ENCODE measurements at regions not wholly inside any gene's neighbourhood (a gene's known extent, or its start where the extent isn't known, plus 50 kb on each side); places are given as distances from the start of the nearest gene placed in this dataset.

GRCh38 chr4:116796022-116796421, 289.4 kb downstream of the TRAM1L1 start:
- H3K9me2 ChIP-seq = no peaks in the 10 kb centered on the region
- H4K20me1 ChIP-seq (ENCODE audit: insufficient read depth) = no peaks in the 10 kb centered on the region
- no peaks in the 10 kb centered on the region for H3F3A ChIP-seq (replicated peaks; ENCODE audit: insufficient read depth)
- no peak overlapping the region for H3K9ac ChIP-seq
- TF ChIP-seq SIN3A (IDR thresholded peaks at IDR 0.05; ENCODE audit: borderline replicate concordance, low read depth, low read length) (no peak), FOSL2 (IDR thresholded peaks at IDR 0.05; ENCODE audit: borderline replicate concordance, low read depth) (no peak), JUND (IDR thresholded peaks at IDR 0.05) (no peak), USF2 (IDR thresholded peaks at IDR 0.05; ENCODE audit: borderline replicate concordance, low read depth, low read length) (no peak), EZH2phosphoT487 (IDR thresholded peaks at IDR 0.05; ENCODE audit: borderline replicate concordance, low read depth) (no peak), MEF2A (IDR thresholded peaks at IDR 0.05; ENCODE audit: borderline replicate concordance, low read depth) (no peak), POLR2AphosphoS5 (IDR thresholded peaks at IDR 0.05; ENCODE audit: low read depth, low read length) (no peak), ELF1 (IDR thresholded peaks at IDR 0.05) (no peak), RFX5 (IDR thresholded peaks at IDR 0.05; ENCODE audit: low read length) (no peak), TAF1 (IDR thresholded peaks at IDR 0.05; ENCODE audit: borderline replicate concordance, low read depth, low read length) (no peak), CTCF (IDR thresholded peaks at IDR 0.05) (no peak), RXRA (IDR thresholded peaks at IDR 0.05; ENCODE audit: borderline replicate concordance, low read depth) (no peak)
- H3K36me3 ChIP-seq (replicated peaks in 1 of 2; ENCODE audit: control insufficient read depth in 1 of 2, insufficient read depth in 2 of 2, low read length in 1 of 2) = no peaks in the 10 kb centered on the region
- CTCF ChIA-PET = no interaction called here
- no peak overlapping the region for H3K4me2 ChIP-seq
- no peak overlapping the region for H3K27ac ChIP-seq (ENCODE audit: low read depth in 2 of 2, low read length in 1 of 2)
- H3K9me3 ChIP-seq = no peaks in the 10 kb centered on the region
- POLR2A ChIA-PET = no interaction called here
- H2AFZ ChIP-seq (ENCODE audit: low read depth) = no peak overlapping the region
- no peaks in the 10 kb centered on the region for H3K79me2 ChIP-seq (ENCODE audit: insufficient read depth)
- H3K4me1 ChIP-seq (ENCODE audit: control insufficient read depth in 1 of 2, insufficient read depth in 2 of 2, low read depth in 1 of 2, low read length in 1 of 2) = no peaks in the 10 kb centered on the region
- 47% methylated on average over 2 of the region's 2 CpGs for WGBS (ENCODE audit: low lambda C conversion rate)
- H3K27me3 ChIP-seq (ENCODE audit: insufficient read depth) = no peaks in the 10 kb centered on the region
- H3K4me3 ChIP-seq (ENCODE audit: low read depth in 2 of 2, low read length in 1 of 2) = no peak overlapping the region
- DNase-seq = no peak

- Histone ChIP-seq H2AFZ (ENCODE audit: low read depth) (no peak overlapping the region), H3K36me3 (replicated peaks in 1 of 2; ENCODE audit: control insufficient read depth in 1 of 2, insufficient read depth in 2 of 2, low read length in 1 of 2) (no peaks in the 10 kb centered on the region), H3F3A (replicated peaks; ENCODE audit: insufficient read depth) (no peaks in the 10 kb centered on the region), H3K4me1 (ENCODE audit: control insufficient read depth in 1 of 2, insufficient read depth in 2 of 2, low read depth in 1 of 2, low read length in 1 of 2) (no peaks in the 10 kb centered on the region), H3K9me3 (no peaks in the 10 kb centered on the region), H3K79me2 (ENCODE audit: insufficient read depth) (no peaks in the 10 kb centered on the region), H3K27me3 (ENCODE audit: insufficient read depth) (no peaks in the 10 kb centered on the region), H3K27ac (ENCODE audit: low read depth in 2 of 2, low read length in 1 of 2) (no peak overlapping the region), H3K4me3 (ENCODE audit: low read depth in 2 of 2, low read length in 1 of 2) (no peak overlapping the region), H3K9me2 (no peaks in the 10 kb centered on the region), H3K9ac (no peak overlapping the region), H4K20me1 (ENCODE audit: insufficient read depth) (no peaks in the 10 kb centered on the region), H3K4me2 (no peak overlapping the region)
- ChIA-PET CTCF (no interaction called here), POLR2A (no interaction called here)
- WGBS (ENCODE audit: low lambda C conversion rate) = 74% methylated on average over 2 of the region's 2 CpGs
- DNase-seq = no peak
- TF ChIP-seq FOXM1 (IDR thresholded peaks at IDR 0.05; ENCODE audit: low read depth) = no peak
- TF ChIP-seq USF1 (IDR thresholded peaks at IDR 0.05; ENCODE audit: borderline replicate concordance, low read depth) = no peak
- no peak for TF ChIP-seq EP300 (IDR thresholded peaks at IDR 0.05; ENCODE audit: borderline replicate concordance in 1 of 2, low read depth in 1 of 2, low read length in 1 of 2)
- TF ChIP-seq, protein P1, sequence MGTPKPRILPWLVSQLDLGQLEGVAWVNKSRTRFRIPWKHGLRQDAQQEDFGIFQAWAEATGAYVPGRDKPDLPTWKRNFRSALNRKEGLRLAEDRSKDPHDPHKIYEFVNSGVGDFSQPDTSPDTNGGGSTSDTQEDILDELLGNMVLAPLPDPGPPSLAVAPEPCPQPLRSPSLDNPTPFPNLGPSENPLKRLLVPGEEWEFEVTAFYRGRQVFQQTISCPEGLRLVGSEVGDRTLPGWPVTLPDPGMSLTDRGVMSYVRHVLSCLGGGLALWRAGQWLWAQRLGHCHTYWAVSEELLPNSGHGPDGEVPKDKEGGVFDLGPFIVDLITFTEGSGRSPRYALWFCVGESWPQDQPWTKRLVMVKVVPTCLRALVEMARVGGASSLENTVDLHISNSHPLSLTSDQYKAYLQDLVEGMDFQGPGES (IDR thresholded peaks at IDR 0.05; ENCODE audit: low read depth, low read length) = no peak
- no peak for TF ChIP-seq ELF1 (IDR thresholded peaks at IDR 0.05)
- no peak for TF ChIP-seq PBX3 (IDR thresholded peaks at IDR 0.05)
- no peak for TF ChIP-seq MEF2A (IDR thresholded peaks at IDR 0.05; ENCODE audit: borderline replicate concordance, low read depth)
- no peak for TF ChIP-seq NFIC (IDR thresholded peaks at IDR 0.05; ENCODE audit: borderline replicate concordance)
- TF ChIP-seq, protein P2, sequence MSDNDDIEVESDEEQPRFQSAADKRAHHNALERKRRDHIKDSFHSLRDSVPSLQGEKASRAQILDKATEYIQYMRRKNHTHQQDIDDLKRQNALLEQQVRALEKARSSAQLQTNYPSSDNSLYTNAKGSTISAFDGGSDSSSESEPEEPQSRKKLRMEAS (IDR thresholded peaks at IDR 0.05; ENCODE audit: low read depth) = no peak
- TF ChIP-seq JUND (IDR thresholded peaks at IDR 0.05) = no peak
- TF ChIP-seq RCOR1 (IDR thresholded peaks at IDR 0.05; ENCODE audit: low read length) = no peak
Observed at GRCh38 chr4:116788723-116789122, 296.7 kb downstream of the TRAM1L1 start.
